GM23248 (cell line): ENCODE measurements at regions not wholly inside any gene's neighbourhood (a gene's known extent, or its start where the extent isn't known, plus 50 kb on each side); places are given as distances from the start of the nearest gene placed in this dataset.

Experiments used
- DNase-seq: peaks from one replicate; pipeline ENCODE4 v3.0.0-alpha.2; 2015
- H2AFZ ChIP-seq: fragments of 200-600 bp; sonication (generic); 2 replicates; pipeline ENCODE4 v1.6.1; 2016; ENCODE audit warnings: antibody characterized with exemption
- H3F3A ChIP-seq: fragments of 200-600 bp; sonication (generic); 2 replicates; pipeline ENCODE4 v1.6.1; 2016; ENCODE audit warnings: mild to moderate bottlenecking, antibody characterized with exemption, mixed run types; ENCODE audit not compliant: insufficient read depth
- H3K27ac ChIP-seq: fragments of 200-600 bp; sonication (generic); 2 replicates; pipeline ENCODE4 v1.5.1; 2016; ENCODE audit warnings: mild to moderate bottlenecking
- H3K27me3 ChIP-seq: fragments of 200-600 bp; sonication (generic); replicated peaks from 2 replicates; pipeline ENCODE4 v1.6.1; 2016; ENCODE audit warnings: mild to moderate bottlenecking; ENCODE audit not compliant: insufficient read depth
- H3K36me3 ChIP-seq: fragments of 200-600 bp; sonication (generic); 2 replicates; pipeline ENCODE4 v1.6.1; 2016; ENCODE audit warnings: low read depth, mild to moderate bottlenecking
- H3K4me1 ChIP-seq: fragments of 200-600 bp; sonication (generic); 2 replicates; pipeline ENCODE4 v1.6.1; 2016; ENCODE audit warnings: mild to moderate bottlenecking; ENCODE audit not compliant: insufficient read depth
- H3K4me2 ChIP-seq: fragments of 200-600 bp; sonication (generic); one replicate; pipeline ENCODE4 v1.6.1; 2016; ENCODE audit warnings: mild to moderate bottlenecking; ENCODE audit not compliant: unreplicated experiment
- H3K4me3 ChIP-seq: fragments of 200-600 bp; sonication (generic); 2 replicates; pipeline ENCODE4 v1.5.1; 2016; ENCODE audit warnings: mild to moderate bottlenecking
- H3K79me2 ChIP-seq: fragments of 200-600 bp; sonication (generic); 2 replicates; pipeline ENCODE4 v1.6.1; 2016; ENCODE audit warnings: mild to moderate bottlenecking; ENCODE audit not compliant: insufficient read depth
- H3K9ac ChIP-seq: fragments of 200-600 bp; sonication (generic); 2 replicates; pipeline ENCODE4 v1.6.1; 2016; ENCODE audit warnings: mild to moderate bottlenecking
- H3K9me2 ChIP-seq: fragments of 200-600 bp; sonication (generic); 2 replicates; pipeline ENCODE4 v1.6.1; 2016; ENCODE audit warnings: mixed run types, mild to moderate bottlenecking, moderate library complexity; ENCODE audit not compliant: insufficient read depth
- H3K9me3 ChIP-seq: fragments of 200-600 bp; sonication (generic); one replicate; pipeline ENCODE4 v1.6.1; 2017; ENCODE audit warnings: low read depth
- H4K20me1 ChIP-seq: fragments of 200-600 bp; sonication (generic); 2 replicates; pipeline ENCODE4 v1.6.0; 2016; ENCODE audit not compliant: insufficient read depth
- EZH2 ChIP-seq: fragments of 200-600 bp; sonication (generic); IDR thresholded peaks from 2 replicates; pipeline ENCODE4 v1.6.1; 2018; ENCODE audit warnings: antibody characterized with exemption, mild to moderate bottlenecking; ENCODE audit not compliant: insufficient read depth, poor library complexity, severe bottlenecking
- EZH2phosphoT487 ChIP-seq: fragments of 200-600 bp; sonication (generic); IDR thresholded peaks from 2 replicates; pipeline ENCODE4 v1.6.1; 2018; ENCODE audit warnings: antibody characterized with exemption, moderate library complexity, mild to moderate bottlenecking, low read depth; ENCODE audit not compliant: insufficient read depth
- WGBS, 2 experiments: methylation state at CpG; one replicate each; pipeline ENCODE4 v1.1.6; 2015 to 2017; ENCODE audit warnings: low lambda C conversion rate in 2 of 2, low coverage in 1 of 2; ENCODE audit errors: missing lambda C conversion rate in 2 of 2; 5-methylcytosine and 5-hydroxymethylcytosine counted together
- in situ Hi-C: fragments of 300-500 bp; cut with MboI; formaldehyde crosslinking; loops from 2 replicates; pipeline ENCODE4 v1.15.0; 2020

DNA sequence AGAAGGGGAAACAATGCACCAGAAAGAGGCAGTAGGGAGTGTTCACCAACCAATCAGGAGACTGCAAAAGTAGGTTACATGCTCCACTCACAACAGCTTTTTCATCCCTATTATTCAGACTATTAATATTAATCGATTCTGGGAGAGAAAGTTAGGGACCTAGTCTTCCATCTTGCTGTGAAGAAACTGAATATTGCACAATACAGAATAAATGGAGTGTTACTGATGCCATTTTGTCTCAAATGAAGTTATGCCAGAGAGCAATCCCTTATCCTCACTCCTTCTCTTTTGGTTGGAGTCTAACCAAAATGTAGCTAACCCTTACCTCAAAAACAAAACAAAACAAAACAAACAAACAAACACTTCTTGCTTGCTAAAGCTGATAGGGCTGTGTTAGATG is 1120.9 kb upstream of the GYPC start:
- no peak for TF ChIP-seq EZH2phosphoT487
- no peak for TF ChIP-seq EZH2
- in situ Hi-C loops = no loop called here
- no peak for DNase-seq
- H3K27me3 ChIP-seq = no peaks in the 10 kb centered on the region
- no peaks in the 10 kb centered on the region for H3K4me1 ChIP-seq
- H3K4me3 ChIP-seq = no peak overlapping the region
- H3K36me3 ChIP-seq = no peaks in the 10 kb centered on the region
- peaks cover 2% of the 10 kb centered on the region for H3K9me3 ChIP-seq
- 0 to 7% methylated on average over 1 of the region's 1 CpG for WGBS, 2 experiments
- no peak overlapping the region for H2AFZ ChIP-seq
- no peak overlapping the region for H3K4me2 ChIP-seq
- no peaks in the 10 kb centered on the region for H4K20me1 ChIP-seq
- H3K9me2 ChIP-seq = no peaks in the 10 kb centered on the region
- H3F3A ChIP-seq = no peaks in the 10 kb centered on the region
- H3K27ac ChIP-seq = no peak overlapping the region
- H3K9ac ChIP-seq = no peak overlapping the region
- no peaks in the 10 kb centered on the region for H3K79me2 ChIP-seq

DNA sequence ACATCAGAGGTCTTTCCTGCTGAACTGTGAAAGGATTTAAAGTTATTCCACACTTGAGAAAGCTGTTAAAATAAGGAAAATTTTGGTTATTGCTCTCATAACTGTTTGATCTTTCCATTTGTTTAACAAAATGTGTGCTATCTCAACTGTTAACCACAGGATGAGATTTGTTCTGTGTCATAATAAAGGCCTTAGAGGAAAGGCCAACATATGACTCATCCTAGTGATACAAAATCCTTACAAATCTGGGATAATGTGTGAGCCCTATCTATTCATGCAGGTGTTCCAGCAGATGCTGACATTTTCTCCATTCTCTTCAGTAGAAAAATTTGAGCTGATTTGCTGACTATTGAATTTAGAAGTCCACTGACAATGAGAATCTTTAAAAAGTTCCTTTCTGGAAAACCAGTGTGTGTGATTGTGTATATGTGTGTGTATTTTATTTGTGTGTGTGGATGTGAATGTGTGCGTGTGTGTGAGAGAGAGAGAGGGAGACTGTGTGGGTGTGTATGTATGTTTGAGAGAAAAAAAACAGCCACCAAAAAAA is 1111.9 kb upstream of the GYPC start:
- 0% methylated on average over 1 of the region's 1 CpG for WGBS, 2 experiments
- Histone ChIP-seq H3F3A (no peaks in the 10 kb centered on the region), H3K79me2 (no peaks in the 10 kb centered on the region), H3K9me2 (no peaks in the 10 kb centered on the region), H3K9me3 (peaks cover 2% of the 10 kb centered on the region), H3K27me3 (no peaks in the 10 kb centered on the region), H3K4me2 (no peak overlapping the region), H2AFZ (no peak overlapping the region), H3K4me1 (no peaks in the 10 kb centered on the region), H3K4me3 (no peak overlapping the region), H3K36me3 (no peaks in the 10 kb centered on the region), H3K27ac (no peak overlapping the region), H3K9ac (no peak overlapping the region), H4K20me1 (no peaks in the 10 kb centered on the region)
- in situ Hi-C loops = no loop called here
- no peak for DNase-seq
- TF ChIP-seq EZH2phosphoT487 (no peak), EZH2 (no peak)

DNA sequence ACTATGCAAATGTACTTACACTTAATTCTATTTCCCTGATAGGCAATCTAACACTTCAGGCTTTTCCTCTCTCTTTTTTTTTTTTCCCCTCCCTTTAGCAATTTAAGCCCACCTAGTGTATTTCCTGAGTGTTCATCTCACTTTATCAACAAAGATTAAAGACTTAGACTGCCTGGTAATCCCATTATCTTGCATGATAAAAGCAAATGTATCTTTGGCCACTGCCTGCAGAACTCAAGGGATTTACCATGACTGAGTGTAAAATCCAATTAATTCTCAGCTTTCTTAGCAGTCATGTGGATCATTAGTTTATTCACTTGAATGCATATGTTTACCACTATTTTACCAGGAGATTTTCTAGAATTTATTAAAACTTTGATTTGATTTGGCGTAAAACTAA is 1102.2 kb upstream of the GYPC start:
- 36 to 52% methylated on average over 1 of the region's 1 CpG for WGBS, 2 experiments
- Histone ChIP-seq H3K9me3 (no peaks in the 10 kb centered on the region), H3F3A (no peaks in the 10 kb centered on the region), H3K4me2 (no peak overlapping the region), H3K9ac (no peak overlapping the region), H3K9me2 (no peaks in the 10 kb centered on the region), H3K27me3 (no peaks in the 10 kb centered on the region), H3K36me3 (no peaks in the 10 kb centered on the region), H3K4me3 (no peak overlapping the region), H3K27ac (no peak overlapping the region), H4K20me1 (no peaks in the 10 kb centered on the region), H3K79me2 (no peaks in the 10 kb centered on the region), H3K4me1 (no peaks in the 10 kb centered on the region), H2AFZ (no peak overlapping the region)
- in situ Hi-C loops = no loop called here
- DNase-seq = no peak
- TF ChIP-seq EZH2 (no peak), EZH2phosphoT487 (no peak)

DNA sequence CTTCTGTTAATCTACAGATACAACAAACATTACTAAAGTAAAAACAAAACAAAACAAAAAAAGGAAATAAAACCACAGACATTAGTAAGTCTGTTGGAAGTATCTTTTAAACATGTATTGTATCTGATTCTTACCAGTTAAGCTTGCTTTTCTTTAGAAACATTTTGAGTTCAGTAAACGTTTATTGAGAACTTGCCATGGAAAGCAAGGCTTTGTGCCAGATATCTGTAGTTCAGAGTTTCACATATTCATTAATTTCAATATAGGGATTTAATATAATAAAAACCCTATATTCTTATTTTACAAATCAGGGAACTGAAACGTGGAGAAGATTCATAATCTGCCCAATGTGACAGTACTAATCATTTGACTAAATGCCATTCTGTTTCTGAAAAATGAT is 1101.0 kb upstream of the GYPC start:
- Histone ChIP-seq H3K79me2 (no peaks in the 10 kb centered on the region), H3K9me2 (no peaks in the 10 kb centered on the region), H3K9me3 (no peaks in the 10 kb centered on the region), H4K20me1 (no peaks in the 10 kb centered on the region), H3K4me1 (no peaks in the 10 kb centered on the region), H3K4me2 (no peak overlapping the region), H2AFZ (no peak overlapping the region), H3K36me3 (no peaks in the 10 kb centered on the region), H3K9ac (no peak overlapping the region), H3K4me3 (no peak overlapping the region), H3K27me3 (no peaks in the 10 kb centered on the region), H3K27ac (no peak overlapping the region), H3F3A (no peaks in the 10 kb centered on the region)
- TF ChIP-seq EZH2phosphoT487 (no peak), EZH2 (no peak)
- in situ Hi-C loops = no loop called here
- WGBS, 2 experiments = 5 to 10% methylated on average over 2 of the region's 2 CpGs
- DNase-seq = no peak

DNA sequence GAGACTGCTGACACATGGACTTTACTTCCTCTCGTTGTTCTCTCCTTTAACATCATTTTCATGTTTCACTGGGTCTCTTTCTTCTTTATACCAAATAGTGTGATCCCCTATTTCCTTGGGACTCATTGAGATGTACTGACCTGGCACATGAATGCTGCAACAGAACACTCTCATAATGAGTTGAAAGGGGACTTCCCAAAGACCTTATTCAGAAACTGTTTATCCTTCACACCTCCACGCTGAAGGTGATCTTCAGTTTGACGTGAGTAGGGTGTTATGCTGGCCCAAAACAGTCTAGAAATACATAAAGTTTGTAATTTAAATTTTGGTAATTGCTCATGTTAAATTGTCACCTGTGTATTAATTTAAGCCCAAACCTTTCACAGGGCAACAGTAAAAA is 1096.8 kb upstream of the GYPC start:
- Histone ChIP-seq H3K9ac (no peak overlapping the region), H3K27me3 (no peaks in the 10 kb centered on the region), H3K9me2 (no peaks in the 10 kb centered on the region), H3K4me2 (no peak overlapping the region), H2AFZ (no peak overlapping the region), H3K36me3 (no peaks in the 10 kb centered on the region), H3K4me3 (no peak overlapping the region), H3F3A (no peaks in the 10 kb centered on the region), H3K4me1 (no peaks in the 10 kb centered on the region), H3K9me3 (no peaks in the 10 kb centered on the region), H4K20me1 (no peaks in the 10 kb centered on the region), H3K79me2 (no peaks in the 10 kb centered on the region), H3K27ac (no peak overlapping the region)
- TF ChIP-seq EZH2 (no peak), EZH2phosphoT487 (no peak)
- no peak for DNase-seq
- in situ Hi-C loops = no loop called here
- WGBS, 2 experiments = 4 to 12% methylated on average over 3 of the region's 3 CpGs
